ENCODE measurements at regions not wholly inside any gene's neighbourhood (a gene's known extent, or its start where the extent isn't known, plus 50 kb on each side); places are given as distances from the start of the nearest gene placed in this dataset.

DNA sequence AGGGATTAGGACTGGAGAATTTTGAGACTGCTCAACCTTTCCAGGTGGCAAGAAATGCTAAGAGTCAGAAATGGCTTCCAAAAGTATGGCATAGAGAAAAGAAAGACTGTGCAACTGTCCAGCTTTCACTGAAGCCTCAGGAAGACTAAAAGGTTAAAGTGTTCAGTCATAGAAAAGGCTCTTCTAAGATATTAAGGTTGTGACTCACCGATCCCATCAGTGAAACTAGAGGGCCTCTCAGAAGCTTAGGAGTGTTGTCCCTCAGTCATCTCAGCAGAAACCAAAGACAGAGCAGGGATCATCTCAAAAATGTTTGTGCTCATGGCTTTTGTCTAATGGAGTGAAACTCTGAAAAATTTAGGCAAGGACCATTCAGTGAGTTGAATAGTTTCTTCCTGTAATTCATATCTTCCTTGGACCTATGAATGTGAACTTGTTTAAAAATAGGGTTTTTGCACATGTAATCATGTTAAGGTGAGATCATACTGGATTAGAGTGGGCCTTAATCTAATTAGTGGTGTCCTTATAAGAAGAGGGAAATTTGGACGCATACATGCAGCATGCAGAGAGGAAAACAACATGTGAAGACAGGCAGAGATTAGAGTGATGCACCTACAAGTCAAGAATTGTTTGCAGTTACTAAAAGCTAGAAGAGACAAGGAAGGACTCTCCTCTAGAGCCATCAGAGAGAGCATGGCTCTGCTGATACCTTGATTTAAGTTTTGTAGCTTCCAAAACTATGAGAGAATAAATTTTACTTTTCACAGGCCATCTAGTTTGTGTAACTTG lies 71.3 kb downstream of the RPE65 start:
- DNase-seq (ENCODE audit: low read depth), result peak; percentile 12

DNA sequence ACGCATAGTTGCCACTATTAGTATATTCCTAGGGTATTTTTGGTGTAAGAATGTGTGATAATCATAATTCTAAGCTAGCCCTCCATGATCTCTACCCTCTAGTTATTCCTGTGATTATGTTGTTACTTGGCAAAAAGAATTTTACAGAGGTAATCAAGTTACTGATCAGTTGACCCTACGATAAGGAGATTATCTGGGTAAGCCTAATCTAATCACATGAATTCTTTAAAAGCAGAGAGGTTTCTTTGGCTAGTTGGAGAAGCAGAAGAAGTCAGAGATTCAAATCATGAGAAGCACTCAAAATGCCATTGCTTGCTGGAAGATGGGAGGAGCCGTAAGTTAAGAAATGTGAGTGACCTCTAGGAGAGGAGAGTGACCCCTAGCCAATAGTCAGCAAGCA lies 72.7 kb downstream of the RPE65 start:
- no peak for DNase-seq (ENCODE audit: low read depth)

DNA sequence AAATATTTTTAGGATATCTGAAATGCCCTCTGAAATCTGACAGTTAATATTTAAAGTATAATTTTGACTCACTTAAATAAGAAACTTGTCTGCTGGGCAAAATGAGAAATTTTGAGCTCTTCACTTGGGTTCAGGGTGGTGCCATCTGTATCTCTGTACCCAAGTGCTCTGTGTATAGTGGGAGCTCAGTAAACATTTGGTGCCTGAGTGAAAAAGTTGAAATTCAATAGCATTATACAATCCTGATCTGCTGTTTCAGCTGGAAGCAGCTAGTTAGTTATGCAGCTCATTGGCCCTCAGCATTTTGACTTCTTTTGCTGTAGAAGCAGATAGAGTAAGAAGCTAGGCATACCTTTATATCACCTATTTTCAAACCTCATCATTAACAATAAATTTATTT lies 73.3 kb downstream of the RPE65 start:
- DNase-seq (ENCODE audit: low read depth), result no peak

DNA sequence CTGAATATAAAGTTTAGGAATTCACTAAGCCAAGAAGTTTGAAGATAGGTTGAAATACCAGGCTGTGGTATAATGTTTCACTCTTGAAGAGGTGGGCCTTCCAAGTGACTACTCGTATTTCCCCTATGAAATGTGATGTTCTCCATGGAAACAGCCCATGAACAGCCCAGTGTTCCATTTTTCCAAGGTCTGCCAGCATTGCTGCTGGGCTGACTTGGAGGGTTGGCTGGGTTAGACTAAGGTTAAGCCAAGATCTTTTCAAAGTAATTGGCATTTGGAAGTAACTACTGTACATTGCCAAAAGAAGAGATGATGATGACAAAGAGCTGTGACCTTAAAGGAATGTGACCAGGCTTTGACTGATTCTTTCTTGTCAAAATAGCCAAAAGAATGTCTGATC lies 73.8 kb downstream of the RPE65 start:
- no peak for DNase-seq (ENCODE audit: low read depth)

DNA sequence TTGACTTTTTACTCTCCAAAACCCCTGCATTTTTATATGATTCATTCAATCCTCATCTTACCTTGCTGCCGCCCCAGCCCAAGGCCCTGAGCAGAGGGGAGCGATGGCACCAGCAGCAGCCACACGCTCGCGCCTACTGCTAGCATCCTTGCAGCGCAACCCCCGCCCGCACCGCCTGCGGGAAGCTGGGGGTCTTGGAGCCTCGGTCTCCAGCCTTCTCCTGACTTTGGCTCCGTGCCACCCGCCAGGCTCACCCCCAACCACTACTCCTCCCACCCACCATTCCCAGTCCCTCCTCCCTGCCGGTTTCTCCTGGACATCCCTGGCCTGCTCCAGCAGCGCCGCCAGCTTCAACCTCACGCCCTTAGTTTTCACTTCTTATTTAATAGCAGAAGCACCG lies 76.6 kb downstream of the RPE65 start:
- no peak for DNase-seq (ENCODE audit: low read depth)

DNA sequence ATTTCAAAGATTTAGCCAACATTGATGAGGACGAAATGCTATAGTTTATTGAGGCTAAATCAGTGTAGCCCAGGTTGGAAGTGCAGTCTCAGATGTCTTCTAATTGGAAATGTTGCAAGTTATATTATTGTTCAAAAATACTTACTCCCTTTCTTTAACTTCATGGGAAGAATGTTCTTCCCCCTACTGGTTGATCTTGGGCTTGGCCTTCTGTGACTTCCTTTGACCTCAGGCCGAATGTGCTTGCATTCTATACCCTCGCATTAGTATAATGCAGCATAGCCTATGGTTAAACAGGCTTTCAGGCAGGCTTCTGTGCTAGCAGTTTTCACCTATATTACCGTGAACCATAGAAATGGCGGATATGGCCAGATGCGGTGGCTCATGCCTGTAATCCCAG lies 77.3 kb downstream of the RPE65 start:
- DNase-seq (ENCODE audit: low read depth), result no peak

DNA sequence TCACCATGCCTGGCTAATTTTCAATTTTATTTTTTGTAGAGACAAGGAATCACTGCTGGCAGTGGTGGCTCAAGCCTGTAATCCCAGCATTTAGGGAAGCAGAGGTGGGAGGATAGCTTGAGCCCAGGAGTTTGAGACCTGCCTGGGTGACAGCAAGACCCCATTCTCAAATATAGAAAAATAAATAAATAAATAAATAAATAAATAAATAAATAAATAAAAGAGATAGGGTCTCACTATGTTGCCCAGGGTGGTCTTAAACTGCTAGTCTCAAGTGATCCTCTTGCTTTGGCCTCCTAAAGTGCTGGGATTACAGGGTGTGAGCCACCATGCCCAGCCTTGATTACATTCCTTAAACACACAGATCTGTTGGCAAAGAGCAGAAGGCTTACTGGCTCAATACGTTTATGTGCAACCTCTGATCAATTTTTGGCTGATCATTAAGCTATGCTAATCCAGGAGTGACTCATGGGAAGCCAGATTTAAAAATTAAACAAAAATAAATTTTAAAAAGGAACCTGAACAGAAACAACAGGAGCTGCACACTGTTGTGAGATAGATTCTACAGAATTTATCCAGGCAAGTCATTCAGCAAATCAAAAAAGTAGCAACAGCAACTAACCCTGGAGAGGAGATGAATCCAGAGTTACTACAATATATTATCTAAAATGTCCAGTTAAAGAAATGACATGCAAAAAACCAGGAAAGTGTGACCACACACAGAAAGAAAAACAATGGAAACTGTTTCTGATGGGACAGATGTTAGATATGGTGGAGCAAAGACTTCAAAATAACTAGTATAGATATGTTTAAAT lies 79.4 kb downstream of the RPE65 start:
- DNase-seq (ENCODE audit: low read depth), result no peak

DNA sequence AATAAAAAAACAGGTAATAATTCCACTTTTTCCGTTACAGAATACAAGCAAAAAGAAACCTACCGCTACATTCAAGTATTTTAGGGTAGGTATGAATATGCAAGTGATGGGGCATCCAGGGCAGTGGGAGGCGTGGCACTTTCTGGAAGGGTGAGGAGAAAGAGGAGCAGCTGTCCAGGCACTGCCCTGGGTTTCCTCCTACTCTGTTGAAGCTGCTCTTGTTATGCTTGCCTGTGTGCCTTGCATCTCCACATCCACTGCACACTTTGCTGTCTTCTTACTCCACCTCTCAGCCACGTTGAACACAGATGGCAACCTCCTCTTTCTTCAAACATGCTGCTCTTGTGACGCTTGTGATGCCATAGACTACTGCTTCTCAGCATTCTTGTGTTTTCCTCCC lies 83.2 kb downstream of the RPE65 start:
- DNase-seq (ENCODE audit: low read depth), result no peak

DNA sequence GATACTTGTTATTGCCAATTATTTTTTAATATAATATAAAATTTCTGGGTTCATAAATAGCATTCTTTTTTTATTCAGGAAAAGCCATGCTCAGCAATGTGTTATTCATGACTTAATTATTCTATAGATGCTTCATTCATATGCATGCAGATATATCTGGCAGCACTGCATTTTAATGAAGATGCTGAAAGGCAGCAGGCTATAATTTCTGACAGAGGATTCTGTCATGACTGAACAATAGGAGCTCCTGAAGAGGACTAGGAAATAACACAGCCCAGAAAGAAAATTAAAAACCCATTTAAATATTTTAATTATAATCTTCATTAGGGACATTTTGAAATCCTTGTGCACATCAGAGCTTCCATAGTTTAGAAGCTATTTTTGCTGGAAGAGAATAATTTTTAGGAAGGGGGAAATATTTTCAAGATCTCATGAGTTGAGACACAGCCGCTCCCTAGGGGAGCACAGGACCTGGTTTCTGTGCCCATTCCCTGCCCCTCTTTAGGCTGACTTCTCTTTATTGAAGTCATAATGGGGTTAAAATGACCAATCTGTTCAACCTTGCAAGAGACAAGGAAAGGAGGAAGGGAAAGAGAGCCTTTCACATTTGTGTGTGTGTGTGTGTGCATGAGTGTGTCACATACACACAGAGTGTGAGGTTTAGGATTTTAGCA lies 83.9 kb downstream of the RPE65 start:
- DNase-seq (ENCODE audit: low read depth), result no peak

DNA sequence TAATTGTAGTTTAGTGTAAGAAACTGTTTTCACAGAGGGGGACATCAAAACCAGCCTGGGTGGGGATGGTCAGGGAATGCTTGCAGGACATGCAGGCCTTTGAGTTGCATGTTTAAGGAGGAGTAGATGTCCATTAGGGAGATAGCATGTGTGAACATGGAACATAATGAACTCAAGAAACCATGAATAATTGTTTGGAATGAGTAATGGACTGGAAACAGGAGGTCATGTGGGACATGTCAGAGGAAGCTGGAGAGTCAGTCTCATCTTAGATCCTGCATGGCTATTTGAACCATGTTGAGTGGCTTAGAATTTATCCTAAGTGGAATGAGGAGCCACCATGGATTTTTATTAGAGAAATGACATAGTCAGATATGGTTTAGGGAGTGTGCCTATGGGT lies 86.4 kb downstream of the RPE65 start:
- DNase-seq (ENCODE audit: low read depth), result no peak

DNA sequence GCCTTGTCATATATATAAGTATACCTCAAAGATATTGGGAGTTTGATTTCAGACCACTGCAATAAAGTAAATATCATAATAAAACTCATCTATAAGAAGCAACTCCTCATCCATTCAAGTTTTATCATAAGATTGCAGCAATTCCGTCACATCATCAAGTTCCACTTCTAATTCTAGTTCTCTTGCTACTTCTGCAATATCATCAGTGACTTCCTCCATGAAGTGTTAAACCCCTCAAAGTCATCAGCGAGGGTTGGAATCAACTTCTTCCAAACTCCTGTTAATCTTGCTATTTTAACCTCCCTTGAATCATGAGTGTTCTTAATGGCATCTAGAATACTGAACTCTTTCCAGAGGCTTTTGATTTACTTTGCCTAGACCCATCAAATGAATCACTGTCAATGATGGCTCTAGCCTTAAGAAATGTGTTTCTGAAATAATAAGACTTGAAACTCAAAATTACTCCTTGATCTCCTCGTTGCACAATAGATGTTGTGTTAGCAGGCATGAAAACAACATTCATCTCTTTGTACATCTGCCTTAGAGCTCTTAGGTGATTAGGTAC lies 88.3 kb downstream of the RPE65 start:
- no peak for DNase-seq (ENCODE audit: low read depth)

DNA sequence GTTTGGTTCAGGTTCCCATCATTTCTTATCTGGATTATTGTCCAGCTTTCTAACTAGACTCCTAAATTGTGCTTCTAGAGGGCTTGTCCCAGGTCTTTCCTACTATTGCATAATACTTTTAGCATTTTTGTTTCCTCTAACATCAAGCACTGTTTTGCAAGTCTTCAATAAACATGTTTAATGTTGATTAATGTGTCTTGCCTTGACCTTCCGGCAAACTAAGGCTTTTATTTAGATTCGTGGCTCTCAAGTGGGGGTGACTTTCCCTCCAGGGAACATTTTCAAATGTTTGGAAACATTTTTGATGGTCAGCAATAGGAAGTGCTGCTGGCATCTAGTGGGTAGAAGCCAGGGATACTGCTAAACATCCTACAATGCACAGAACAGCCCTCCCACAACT lies 90.7 kb downstream of the RPE65 start:
- no peak for DNase-seq (ENCODE audit: low read depth)

DNA sequence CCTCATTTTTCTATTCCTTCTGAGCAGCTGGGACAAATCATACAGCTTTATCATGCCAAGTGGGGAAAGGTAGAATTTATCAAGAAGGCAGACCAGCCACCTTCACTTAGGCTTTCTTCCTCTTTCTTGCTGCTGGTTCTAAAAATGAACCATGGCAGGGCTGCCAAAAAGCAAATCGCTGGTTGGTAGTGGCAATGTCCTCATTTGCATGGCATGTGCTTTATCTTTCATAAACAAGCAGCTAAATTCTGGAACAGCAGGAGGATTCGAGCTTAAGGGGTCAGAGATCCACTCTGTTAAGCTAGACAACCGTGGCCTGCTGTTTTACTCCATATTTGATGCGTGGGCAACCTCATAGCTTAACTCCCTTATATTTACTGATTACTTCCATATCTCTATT lies 91.3 kb downstream of the RPE65 start:
- no peak for DNase-seq (ENCODE audit: low read depth)

DNA sequence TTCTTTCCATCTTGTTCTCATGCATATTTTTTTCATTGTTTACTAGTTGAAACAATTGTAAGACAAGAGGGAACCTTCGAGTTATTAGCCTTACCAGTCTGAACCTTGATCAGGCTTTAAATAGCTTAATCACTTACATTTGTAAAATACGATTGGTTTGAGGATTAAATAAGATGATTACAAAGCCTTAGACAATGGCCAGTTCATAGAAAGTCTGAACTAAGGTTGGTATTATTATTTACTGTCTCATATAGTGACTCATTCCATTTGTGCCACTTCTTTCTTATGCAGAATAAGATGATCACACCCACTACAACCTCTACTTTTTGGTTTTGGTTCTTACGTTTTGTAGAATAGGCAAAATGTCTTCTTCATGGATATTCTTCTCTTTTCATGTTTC lies 94.1 kb downstream of the RPE65 start:
- DNase-seq (ENCODE audit: low read depth), result no peak

DNA sequence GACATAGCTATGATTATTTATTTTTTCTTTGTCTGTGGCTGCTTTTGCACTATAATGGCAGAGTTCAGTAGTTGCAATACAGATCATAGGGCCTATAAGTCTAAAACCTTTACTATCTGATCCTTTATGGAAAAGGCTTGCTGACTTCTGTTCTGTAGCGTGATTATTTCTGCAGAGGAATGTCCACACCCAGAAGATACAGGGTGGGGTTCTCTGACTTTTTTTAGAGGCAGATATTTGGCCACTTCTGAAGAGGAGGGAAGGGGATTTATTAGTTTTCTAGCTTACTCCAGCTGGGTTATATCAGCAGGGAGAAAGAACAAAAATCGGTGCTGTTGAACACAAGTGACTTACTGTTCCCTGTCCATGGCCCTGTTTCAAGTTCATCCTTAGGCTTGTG lies 97.6 kb downstream of the RPE65 start:
- no peak for DNase-seq (ENCODE audit: low read depth)

DNA sequence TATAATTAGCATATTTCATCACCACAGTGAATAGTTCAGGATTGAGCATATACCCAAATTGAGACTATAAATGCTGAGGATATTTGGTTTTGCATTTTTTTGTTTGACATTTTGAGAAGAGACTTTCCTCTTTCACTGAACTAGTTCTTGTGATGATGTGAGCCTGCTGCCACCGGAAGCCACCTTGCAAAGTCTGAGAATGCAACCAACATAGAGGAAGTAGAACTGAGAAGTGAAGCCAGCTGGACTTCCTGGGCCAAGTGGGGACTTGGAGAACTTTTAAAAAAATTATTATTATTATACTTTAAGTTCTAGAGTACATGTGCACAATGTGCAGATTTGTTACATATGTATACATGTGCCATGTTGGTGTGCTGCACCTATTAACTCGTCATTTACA lies 102.3 kb downstream of the RPE65 start:
- DNase-seq (ENCODE audit: low read depth), result no peak

DNA sequence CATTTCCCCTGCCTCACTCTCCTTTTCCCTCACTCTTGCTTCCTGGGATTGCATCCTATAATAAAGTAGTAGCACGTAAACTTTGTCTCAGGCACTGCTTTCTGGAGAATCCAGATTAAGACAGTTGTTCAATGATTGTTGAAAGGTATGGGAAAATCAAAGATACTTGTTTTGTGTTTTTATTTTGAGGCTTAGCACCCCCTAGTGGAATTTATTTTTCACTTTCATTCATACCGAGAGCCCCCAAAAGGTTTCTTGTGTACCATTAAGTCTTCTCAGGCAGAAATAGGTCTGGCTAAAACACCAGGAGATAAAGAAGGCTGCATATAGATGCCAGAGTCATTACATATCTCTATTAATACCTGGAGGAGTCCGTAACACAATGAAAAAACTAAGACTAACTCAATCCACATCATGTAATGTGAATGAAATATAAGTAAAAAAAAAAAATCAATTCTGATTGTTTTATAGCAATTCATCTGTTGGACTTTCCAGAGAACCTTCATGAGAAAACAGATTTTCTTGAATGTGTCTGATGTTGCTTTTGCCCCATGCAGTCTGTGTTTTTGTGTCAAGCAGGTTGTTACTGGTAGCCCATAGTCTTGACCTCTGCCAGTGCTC lies 103.5 kb downstream of the RPE65 start:
- DNase-seq (ENCODE audit: low read depth), result peak; percentile 41

DNA sequence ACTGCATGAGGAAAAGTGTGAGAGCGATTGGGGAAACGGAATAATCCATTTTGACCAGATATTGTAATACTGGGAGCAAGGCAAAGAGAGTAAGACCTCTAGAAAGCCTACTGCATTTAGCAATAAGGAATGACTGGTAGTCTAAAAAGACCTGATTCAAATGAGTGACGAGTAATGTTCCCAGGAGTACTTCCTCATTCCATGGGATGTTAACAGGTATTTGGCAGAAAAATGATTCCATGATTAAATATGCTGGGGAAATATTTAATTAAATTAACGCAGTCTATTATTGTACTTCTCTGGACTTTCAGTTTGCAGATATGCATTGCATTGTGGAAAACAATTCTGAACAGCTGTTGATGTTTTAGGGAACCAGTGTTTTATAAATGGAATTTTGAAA lies 105.5 kb downstream of the RPE65 start:
- no peak for DNase-seq (ENCODE audit: low read depth)

DNA sequence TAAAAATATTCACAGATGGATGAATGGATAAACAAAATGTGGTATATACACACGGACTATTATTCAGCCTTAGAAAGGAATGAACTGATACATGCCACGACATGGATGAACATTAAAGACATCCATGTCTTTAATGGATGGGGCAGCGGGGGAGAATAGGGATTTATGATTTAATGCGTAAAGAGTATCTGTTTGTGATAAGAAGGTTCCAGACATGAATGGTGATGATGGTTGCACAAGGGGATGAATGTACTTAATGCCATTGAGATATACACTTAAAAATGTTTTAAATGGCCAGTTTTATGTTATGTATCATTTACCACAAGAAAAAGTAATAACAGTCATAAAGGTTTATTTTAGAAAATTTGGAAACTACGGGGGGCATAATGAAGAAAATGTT lies 108.6 kb upstream of the WLS start:
- DNase-seq (ENCODE audit: low read depth), result no peak

DNA sequence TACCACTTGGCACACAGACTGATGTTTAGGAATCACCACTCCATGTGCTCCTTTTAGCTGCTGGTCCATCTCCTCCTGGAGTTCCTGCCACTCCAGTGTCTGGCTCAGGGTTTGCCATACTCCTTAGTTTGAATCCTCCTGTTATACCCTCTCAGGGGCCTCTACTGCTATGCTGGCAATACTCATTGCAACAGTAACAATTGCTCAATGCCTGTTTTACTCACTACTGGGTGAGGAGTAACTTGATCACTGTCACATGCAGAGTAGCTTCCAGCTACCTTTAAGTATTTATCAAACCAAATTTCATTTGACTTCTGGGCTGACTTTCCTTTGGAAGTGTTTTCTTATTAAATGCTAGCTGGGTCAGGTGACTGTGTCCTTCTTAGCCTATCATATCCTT lies 107.2 kb upstream of the WLS start:
- no peak for DNase-seq (ENCODE audit: low read depth)

DNA sequence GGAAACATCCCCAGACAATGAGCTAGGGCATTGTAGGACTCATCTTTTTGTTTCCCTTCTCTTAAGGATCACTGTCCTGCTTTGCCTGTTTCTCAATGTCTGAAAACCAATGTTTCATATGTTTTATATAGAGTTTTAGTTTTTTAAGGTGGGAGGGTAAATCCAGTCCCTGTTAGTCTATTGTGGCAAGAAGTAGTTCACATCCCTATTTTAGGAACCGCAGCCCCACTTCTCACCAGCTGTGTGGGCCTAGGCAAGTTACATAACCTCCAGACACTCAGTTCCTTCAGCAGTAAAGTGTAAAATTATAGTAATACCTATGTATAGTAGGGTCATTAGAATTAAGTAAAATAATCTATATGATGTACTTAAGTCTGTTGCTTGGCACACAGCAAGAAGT lies 105.8 kb upstream of the WLS start:
- DNase-seq (ENCODE audit: low read depth), result no peak

DNA sequence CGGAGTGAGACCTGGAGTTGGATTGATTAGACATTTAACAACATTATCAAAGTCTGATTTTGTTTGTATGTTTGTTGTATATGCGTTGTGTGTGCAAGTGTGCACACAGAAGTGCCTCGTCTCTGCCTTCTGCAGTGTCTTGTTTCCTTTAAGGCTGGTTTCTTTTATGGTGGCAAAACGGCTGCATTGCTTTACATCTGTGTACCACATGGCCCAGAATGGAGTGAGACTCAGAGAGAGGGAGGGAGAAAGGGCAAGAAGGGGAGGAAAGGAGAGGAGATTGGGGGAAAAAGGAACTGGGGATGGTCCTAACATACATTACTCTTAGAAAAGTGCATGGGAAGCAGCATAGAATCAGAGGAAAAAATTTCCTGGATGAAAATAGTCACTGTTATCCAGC lies 99.7 kb upstream of the WLS start:
- DNase-seq (ENCODE audit: low read depth), result no peak
